ENCODE measurements at regions not wholly inside any gene's neighbourhood (a gene's known extent, or its start where the extent isn't known, plus 50 kb on each side); places are given as distances from the start of the nearest gene placed in this dataset.

DNA sequence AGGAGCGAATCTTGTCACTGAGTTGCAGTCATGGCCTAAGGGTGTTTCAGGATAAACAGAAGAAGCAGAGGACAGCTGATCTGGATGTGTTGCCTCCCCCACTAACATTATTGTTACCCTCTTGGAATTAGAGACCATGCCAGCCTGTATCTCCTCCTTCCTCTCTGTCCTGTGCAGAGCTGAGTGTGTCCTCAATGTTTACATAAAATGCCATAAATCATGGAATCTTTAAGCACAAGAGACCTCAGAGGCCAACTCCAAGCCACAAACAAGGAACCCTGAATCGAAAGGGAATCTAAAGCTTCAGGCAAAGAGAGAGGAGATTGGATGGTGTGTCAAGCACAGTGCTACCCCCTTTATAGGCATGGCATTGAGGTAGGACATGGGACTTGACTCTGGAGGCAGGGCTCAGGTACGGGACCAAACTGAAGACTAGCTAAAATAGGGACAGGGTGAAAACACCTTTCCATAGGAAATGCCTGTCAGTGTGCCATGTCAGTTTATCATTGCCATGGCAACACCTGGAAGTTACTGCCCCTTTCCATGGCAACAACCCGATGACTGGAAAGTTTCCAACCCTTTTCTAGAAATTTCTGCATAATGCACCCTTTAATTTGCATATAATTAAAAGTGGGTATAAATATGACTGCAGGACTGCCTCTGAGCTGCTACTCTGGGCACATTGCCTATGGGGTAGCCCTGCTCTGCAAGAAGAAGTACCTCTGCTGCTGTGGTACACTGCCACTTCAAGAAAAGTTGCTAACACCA is 489.7 kb downstream of the MIAT start:
- DNase-seq (ENCODE audit: low spot score), result no peak

- DNase-seq (ENCODE audit: low spot score), result no peak
These were observed 490.7 kb downstream of the MIAT start for GRCh38 chr22:27148055-27148454.

GRCh38 chr22:27148886-27149470 is 491.6 kb downstream of the MIAT start:
- DNase-seq (ENCODE audit: low spot score), result no peak

DNA sequence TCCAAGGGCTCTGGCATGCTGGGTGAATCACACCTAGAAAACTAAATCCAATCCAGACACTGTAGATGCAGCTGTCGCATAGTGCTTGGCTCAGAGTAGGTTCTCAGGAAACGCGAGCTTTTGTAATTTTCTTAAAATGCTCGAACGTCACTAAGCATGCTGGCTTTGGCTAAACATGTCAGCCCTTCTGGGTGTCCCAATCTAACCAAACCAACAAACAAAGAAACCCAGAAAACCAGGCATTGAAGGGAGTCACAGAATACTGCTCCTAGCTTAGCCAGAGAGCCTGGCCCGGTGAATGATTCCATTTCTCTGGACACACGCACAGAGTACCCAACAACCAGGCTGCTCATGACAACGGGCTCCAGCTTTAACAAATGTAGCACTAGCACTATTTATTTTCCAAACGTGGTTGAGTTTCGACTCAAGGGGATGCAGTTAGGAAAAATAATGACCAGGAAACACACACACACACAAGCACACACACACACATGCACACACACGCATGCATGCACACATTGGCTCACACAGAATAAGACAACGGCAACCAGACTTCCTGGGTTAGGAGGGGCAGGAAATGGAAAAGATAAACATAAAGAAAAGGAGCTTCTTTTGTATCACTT is 492.6 kb downstream of the MIAT start:
- DNase-seq (ENCODE audit: low spot score), result no peak

DNA sequence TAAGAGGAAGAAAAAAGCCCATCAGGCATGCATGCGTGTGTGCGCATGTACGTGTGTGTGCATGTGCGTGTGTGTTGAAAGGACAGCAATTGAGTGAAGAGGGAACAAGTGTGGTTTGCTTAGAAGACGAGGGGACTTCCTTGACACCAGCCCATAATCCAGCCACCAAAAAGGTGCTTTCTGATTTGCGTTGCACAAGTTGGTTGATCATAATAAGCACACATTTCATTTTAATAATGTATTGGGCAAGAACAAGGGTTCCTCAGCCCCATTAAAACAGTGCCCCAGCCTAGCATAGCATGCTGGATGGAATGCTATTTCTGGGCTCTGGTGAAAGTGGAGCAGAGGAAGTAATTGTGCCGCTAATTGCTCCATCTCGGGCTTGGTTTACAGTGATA is 493.2 kb downstream of the MIAT start:
- DNase-seq (ENCODE audit: low spot score), result no peak

DNA sequence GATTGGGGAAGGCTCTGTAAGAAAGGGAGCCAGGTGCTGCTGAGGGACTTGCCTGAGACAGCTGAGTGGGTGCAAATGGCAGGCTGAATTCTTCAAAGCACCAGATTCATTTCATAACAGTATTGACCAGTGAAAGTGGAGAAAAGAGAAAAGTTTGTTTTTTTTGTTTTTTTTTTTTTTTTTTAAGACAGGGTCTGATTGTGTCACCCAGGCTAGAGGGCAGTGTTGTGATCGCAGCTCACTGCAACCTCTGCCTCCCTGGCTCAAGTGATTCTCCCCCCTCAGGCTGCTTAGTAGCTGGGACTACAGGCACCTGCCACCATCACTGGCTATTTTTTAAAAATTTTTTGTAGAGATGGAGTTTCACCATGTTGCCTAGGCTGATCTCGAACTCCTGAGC is 494.0 kb downstream of the MIAT start:
- DNase-seq (ENCODE audit: low spot score), result no peak

DNA sequence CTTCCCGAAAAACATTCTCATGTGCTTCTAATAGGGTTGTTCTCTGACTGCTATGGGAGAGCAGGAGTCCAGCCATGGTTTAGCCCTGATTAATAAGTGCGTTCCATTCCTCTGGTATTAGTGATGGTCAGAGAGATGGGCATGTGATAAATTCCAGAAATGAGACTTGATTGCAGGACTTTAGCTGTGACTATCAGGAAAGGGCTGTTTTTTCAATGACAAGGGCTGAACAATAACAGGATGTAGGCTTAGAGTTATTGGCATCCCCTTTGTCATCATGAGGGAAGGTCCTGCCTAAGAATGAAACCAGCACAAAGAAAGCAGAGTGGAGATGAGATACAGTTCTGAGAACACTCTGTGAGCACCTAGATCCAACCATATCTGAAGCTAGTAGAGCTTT is 494.6 kb downstream of the MIAT start:
- no peak for DNase-seq (ENCODE audit: low spot score)

DNA sequence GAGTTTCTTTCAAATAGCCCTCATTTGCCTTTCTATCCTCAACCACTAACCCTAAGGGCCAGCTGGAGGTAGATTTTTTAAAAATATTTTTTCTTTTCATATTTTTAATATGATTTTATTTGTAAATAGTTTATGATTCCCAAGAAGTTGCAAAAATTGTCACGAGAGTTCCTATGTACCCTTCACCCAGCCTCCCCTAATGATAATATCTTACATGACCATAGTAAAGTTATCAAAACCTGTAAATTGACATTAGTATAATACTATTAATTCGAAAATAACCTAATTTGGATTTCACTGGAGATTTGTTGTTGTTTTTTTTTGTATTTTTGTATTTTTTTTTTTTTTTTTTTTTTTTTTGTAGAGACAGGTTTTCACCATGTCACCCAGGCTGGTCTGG is 495.5 kb downstream of the MIAT start:
- no peak for DNase-seq (ENCODE audit: low spot score)

DNA sequence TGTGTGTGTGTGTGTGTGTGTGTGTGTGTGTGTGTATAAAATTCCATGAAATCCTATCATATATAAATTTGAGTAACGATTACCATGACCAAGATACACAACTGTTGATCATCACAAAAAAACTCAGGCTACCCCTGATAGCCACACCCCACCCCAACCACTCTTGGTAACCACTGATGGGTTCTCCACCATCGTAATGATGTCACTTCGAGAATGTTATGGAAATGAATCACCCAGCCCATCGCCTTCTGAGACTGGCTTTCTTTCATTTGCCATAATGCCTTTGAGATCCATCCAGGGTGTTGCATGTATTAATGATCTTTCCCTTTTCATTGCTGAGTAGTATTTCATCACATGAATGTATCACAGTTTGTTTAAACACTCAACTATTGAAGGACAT is 496.0 kb downstream of the MIAT start:
- no peak for DNase-seq (ENCODE audit: low spot score)

GRCh38 chr22:27154717-27155116 is 497.3 kb downstream of the MIAT start:
- no peak for DNase-seq (ENCODE audit: low spot score)

DNA sequence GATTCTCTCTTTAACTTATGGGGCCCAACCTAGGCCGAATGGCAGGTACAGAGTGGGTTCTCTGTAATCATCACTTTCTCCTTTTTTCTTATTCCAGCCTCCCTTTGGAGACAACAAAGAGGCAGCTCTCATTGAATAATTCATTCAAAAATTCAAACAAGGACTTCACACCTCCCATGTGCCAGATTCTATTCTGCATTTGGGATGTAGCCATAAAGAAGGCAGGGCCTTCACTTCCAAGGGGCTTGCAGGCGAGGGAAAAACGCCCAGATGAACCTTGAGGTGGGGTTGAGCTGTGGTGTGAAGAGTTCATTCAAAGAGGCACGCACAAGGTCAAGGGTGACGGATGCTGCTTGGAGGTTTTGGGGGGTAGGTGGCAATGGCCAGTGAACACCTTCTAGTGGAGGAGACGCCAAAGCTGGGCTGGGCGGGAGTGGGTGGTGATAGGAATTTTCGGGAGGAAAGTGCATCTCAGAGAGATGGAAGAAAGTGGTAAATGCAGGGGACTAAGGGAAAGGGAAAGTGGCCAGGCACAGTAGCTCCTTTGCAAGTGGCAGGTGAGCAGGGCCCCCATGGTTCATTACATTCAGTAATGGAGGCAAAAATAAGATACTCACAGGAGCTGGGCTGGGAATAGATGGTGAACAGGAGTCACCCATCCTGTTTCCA is 499.6 kb downstream of the MIAT start:
- no peak for DNase-seq (ENCODE audit: low spot score)

DNA sequence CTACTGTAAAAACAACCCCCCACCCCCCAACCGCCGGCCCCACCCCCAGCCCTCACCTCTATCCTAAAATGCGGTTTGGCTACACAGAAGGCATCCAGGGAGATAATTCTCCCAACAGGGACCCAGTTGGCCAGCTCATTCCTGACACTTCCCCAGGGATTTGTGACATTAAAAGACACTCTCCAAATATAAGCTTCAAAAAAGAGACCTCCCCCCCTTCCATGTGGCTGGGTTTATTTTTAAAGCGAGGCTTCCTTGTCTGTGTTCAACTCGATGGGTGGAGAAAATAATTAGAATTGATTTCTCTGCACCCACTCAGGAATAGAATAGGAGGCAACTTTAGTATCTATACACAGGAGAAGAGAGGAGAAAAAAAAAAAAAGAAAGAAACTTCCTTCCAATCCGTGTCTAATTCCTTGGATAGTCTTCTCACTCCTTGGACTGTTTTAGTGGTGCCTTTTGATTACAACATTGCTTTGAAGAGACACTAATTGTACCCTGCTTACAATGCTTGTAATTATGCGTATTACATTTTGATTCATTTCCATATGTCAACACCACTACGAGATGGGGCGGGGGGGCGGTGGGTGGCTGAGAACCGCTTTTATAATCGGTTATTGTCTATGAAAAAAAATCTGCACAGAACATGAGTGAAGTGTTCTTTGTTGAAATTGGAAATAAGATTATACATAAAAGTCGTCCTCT is 500.4 kb downstream of the MIAT start:
- no peak for DNase-seq (ENCODE audit: low spot score)

- no peak for DNase-seq (ENCODE audit: low spot score)
These were observed 501.6 kb downstream of the MIAT start for GRCh38 chr22:27159016-27159415.

GRCh38 chr22:27159716-27160295 is 502.4 kb downstream of the MIAT start:
- no peak for DNase-seq (ENCODE audit: low spot score)

DNA sequence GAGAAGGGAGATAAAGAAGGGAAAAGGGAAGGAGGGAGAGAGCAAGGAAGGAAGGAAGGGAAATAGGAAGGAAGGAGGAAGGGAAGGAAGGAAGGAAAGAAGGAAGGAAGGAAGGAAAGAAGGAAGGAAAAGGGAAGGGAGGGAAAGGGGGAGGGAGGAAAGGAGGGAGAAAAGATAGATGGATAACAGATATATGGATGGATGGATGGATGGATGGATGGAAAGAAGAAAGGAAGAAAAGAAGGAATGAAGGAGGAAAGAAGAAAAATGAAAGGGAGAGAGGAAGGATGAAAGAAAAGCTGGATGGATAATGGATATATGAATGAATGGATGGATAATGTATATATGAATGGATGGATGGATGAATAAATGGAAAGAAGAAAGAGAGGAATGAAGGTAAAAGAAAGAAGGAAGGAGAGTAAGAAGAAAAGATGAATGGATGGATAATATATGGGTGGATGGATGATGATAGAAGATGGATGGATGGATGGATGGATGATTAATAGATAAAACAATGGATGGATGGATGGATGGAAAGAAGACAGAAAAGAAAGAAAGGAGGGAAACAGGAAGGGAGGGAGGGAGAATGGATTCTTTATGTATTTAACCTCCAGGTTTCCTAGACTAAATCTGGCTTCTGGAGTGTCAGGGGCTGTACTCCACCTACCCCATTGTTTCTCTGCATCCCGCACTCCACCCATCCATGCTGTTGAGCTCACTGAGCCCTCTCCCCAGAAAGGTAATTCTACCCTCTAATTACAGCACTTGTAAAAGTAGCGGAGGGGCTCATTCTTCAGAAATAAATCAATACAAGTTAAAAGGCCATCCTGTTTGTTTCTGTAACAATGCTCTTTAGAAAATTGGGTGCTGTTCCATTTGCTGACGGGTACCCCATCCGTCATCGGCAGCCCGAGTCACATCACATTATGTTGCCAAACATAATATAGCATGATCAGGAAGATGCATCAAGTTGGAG is 506.1 kb downstream of the MIAT start:
- no peak for DNase-seq (ENCODE audit: low spot score)

DNA sequence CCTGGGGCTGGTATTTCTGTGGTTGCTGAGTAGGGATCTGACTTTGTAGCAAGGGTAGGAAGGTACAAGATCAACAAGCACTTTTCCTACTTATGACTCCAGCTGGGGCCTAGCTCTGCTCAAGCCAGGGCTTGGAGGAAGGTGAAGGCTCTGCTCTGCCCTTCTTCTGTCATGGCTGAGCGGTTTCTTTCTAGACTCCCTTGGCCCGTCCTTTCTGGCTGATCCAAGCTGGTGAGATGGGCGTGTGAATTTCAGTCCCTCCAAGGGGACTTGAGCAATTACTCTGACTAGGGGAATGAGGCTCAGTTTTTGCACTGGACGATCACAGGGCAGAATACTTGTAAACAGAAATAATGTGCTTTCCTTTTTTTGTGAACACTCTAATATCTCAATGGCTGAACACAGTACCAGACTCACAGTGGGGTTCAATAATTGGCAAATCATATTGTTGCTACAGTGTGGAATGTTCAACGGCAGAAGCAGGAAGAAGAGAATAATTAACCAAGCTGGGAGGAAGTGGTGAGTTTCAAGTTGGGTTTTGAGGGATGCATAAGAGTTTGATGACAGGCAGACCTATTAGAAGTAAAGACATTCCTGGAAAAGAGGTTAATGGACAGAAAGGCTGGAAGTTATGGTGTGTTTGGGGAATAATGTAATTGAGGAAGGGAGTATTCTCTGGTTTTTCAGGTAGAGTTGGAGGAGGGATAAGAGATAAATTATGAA is 507.6 kb downstream of the MIAT start:
- no peak for DNase-seq (ENCODE audit: low spot score)

DNA sequence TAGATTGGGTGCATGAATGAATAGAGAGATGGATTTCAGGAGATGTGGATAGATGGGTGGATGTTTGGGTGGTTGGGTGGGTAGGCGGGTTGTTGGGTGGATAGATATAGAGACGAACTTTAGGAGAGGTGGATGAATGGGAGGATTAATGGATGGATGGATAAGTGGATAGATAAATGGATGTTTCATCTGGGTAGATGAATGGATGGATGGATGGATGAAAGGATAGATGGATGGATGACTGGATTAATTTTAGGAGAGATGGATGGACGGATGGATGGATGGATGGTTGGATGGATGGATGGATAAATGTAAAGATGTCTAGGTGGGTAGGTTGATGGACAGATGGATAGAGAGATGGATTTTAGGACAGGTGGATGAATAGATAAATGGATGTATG is 511.3 kb downstream of the MIAT start:
- DNase-seq (ENCODE audit: low spot score), result no peak

DNA sequence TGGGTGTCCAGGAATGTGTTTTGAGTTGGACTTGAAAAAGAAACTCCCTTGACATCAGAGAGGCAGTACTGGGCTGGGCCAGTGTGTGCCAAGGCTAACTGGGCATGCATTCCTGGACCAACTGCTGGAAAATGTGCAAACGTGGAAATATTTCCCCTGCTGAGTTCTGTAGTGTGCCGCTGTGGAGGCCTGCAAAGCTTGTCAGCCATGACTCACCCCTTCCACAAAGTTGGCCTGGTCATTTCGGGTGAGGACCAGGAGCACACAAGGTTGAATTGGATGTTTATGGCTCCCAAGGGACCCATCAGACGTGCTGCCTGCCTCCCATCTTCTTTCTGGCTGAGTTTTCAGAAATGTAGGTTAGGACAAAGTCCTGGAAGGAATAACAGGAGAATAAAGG is 513.1 kb downstream of the MIAT start:
- no peak for DNase-seq (ENCODE audit: low spot score)

GRCh38 chr22:27171212-27171611 is 513.8 kb downstream of the MIAT start:
- no peak for DNase-seq (ENCODE audit: low spot score)

GRCh38 chr22:27173530-27173929 is 516.1 kb downstream of the MIAT start:
- DNase-seq (ENCODE audit: low spot score), result no peak

All from hematopoietic multipotent progenitor cell treated with erythropoietin and hydrocortisone succinate and interleukin-3 and kit ligand, for 15 days (in vitro differentiated cells).